ENCODE measurements at regions not wholly inside any gene's neighbourhood (a gene's known extent, or its start where the extent isn't known, plus 50 kb on each side); places are given as distances from the start of the nearest gene placed in this dataset.

GRCh38 chr2:496729-497128, 180.5 kb downstream of the TMEM18 start:
- TF ChIP-seq PPARA (CRISPR knock-in tag; IDR thresholded peaks at IDR 0.05; ENCODE audit: borderline replicate concordance): no peak
- no peak for TF ChIP-seq ZFP30 (CRISPR knock-in tag; IDR thresholded peaks at IDR 0.05)
- TF ChIP-seq, protein P1, sequence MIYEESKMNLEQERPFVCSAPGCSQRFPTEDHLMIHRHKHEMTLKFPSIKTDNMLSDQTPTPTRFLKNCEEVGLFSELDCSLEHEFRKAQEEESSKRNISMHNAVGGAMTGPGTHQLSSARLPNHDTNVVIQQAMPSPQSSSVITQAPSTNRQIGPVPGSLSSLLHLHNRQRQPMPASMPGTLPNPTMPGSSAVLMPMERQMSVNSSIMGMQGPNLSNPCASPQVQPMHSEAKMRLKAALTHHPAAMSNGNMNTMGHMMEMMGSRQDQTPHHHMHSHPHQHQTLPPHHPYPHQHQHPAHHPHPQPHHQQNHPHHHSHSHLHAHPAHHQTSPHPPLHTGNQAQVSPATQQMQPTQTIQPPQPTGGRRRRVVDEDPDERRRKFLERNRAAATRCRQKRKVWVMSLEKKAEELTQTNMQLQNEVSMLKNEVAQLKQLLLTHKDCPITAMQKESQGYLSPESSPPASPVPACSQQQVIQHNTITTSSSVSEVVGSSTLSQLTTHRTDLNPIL (CRISPR knock-in tag; IDR thresholded peaks at IDR 0.05; ENCODE audit: low read depth): no peak
- TF ChIP-seq OSR1 (CRISPR knock-in tag; IDR thresholded peaks at IDR 0.05): no peak
